Adrenal gland (tissue), 5 donors: ENCODE measurements at regions not wholly inside any gene's neighbourhood (a gene's known extent, or its start where the extent isn't known, plus 50 kb on each side); places are given as distances from the start of the nearest gene placed in this dataset.
"Not testable (repeated sequence)": the region's sequence is repeated elsewhere in the genome, so short reads cannot be mapped to it uniquely, and the experiment has no call there.

Experiments used
- CTCF ChIP-seq, 6 experiments: fragments of 450-650 bp in 4 of 6; fragments of 200-600 bp in 2 of 6; sonication (generic) in 1 of 6; IDR thresholded peaks; 1 replicate in 5 of 6; 2 replicates in 1 of 6; pipeline versions ENCODE4 v1.5.1 to v1.8.0; 2016 to 2021; ENCODE audit warnings: antibody characterized with exemption in 6 of 6, mild to moderate bottlenecking in 2 of 6, moderate library complexity in 1 of 6
- POLR2A ChIP-seq, 2 donors: fragments of 450-650 bp; IDR thresholded peaks; one replicate each; pipeline ENCODE4 v1.6.1; 2017; ENCODE audit warnings: antibody characterized with exemption in 2 of 2, mild to moderate bottlenecking in 2 of 2, moderate library complexity in 1 of 2
- donor health status: DM: no; HTN: no; CAD: no.

GRCh38 chr16:21519361-21520133, 79.8 kb upstream of the METTL9 start:
- not testable (repeated sequence) for TF ChIP-seq CTCF (IDR thresholded peaks at IDR 0.05)
- peak; percentile 23 to 33 for TF ChIP-seq POLR2A (IDR thresholded peaks at IDR 0.05)
